Transverse colon (tissue), 4 donors: ENCODE measurements at regions not wholly inside any gene's neighbourhood (a gene's known extent, or its start where the extent isn't known, plus 50 kb on each side); places are given as distances from the start of the nearest gene placed in this dataset.

ENCODE experiments used
- DNase-seq: peaks from one replicate; pipeline ENCODE4 v3.0.0-alpha.2; 2019
- H3K27ac ChIP-seq, 4 donors: fragments of 200-600 bp; sonication (generic); 2 replicates each; pipeline ENCODE4 v1.5.1; 2016 to 2018; ENCODE audit warnings: inconsistent platforms in 4 of 4
- H3K27me3 ChIP-seq: fragments of 200-600 bp; sonication (generic); 2 replicates; pipeline ENCODE4 v1.5.1; 2017; ENCODE audit warnings: inconsistent platforms
- H3K36me3 ChIP-seq, 4 donors: fragments of 200-600 bp; sonication (generic); 2 replicates each; pipeline ENCODE4 v1.5.1; 2017 to 2019; ENCODE audit warnings: inconsistent platforms in 4 of 4
- H3K4me1 ChIP-seq, 4 donors: fragments of 200-600 bp; sonication (generic); 2 replicates each; pipeline ENCODE4 v1.5.1; 2017 to 2020; ENCODE audit warnings: inconsistent platforms in 4 of 4
- H3K4me3 ChIP-seq, 4 donors: fragments of 200-600 bp; sonication (generic); 1 replicate in 1 of 4; 2 replicates in 3 of 4; pipeline versions ENCODE4 v1.5.1 to v1.6.1; 2017 to 2019; ENCODE audit warnings: inconsistent platforms in 4 of 4
- H3K9me3 ChIP-seq, 2 donors: fragments of 200-600 bp; sonication (generic); 2 replicates each; pipeline ENCODE4 v1.5.1; 2017 to 2019; ENCODE audit warnings: inconsistent platforms in 2 of 2
- CTCF ChIP-seq, 5 experiments: fragments of 200-600 bp in 3 of 5; fragments of 450-650 bp in 2 of 5; sonication (generic) in 3 of 5; IDR thresholded peaks; 1 replicate in 2 of 5; 2 replicates in 3 of 5; pipeline ENCODE4 v1.5.1; 2016 to 2017; ENCODE audit warnings: antibody characterized with exemption in 5 of 5, inconsistent platforms in 3 of 5, mild to moderate bottlenecking in 2 of 5, moderate library complexity in 1 of 5
- EP300 ChIP-seq: sonication (generic); formaldehyde crosslinking; IDR thresholded peaks from one replicate; pipeline ENCODE4 v1.6.1; 2017; ENCODE audit warnings: antibody characterized with exemption, low read depth
- POLR2A ChIP-seq: fragments of 450-650 bp; IDR thresholded peaks from one replicate; pipeline ENCODE4 v1.6.1; 2016; ENCODE audit warnings: antibody characterized with exemption, mild to moderate bottlenecking, moderate library complexity
- POLR2AphosphoS5 ChIP-seq, 3 donors: sonication (generic); formaldehyde crosslinking; IDR thresholded peaks; one replicate each; pipeline ENCODE4 v1.6.1; 2016; ENCODE audit warnings: antibody characterized with exemption in 3 of 3
- WGBS, 2 donors: methylation state at CpG; one replicate each; pipeline ENCODE4 v1.1.5; 2018; ENCODE audit warnings: low coverage in 1 of 2; 5-methylcytosine and 5-hydroxymethylcytosine counted together
- in situ Hi-C, 4 donors: fragments of 200-750 bp; cut with MboI; loops; one replicate each; pipeline versions ENCODE4 v1.15.0 to v1.15.1; 2017; ENCODE audit warnings: low sequenced_read_pairs in 3 of 4, low pct_ligation_motif_present in 1 of 4, low pct_unique_long_range_greater_than_20kb in 1 of 4
- intact Hi-C: fragments of 100-400 bp; cut with DNase I; formaldehyde crosslinking; loops from one replicate; pipeline ENCODE4 v1.15.1; 2023; ENCODE audit warnings: low total_unique reads

- no peaks in the 10 kb centered on the region for H3K27me3 ChIP-seq
- peaks cover 0 to 16% (median 6%) of the 10 kb centered on the region in 4 donors for H3K4me1 ChIP-seq
- in situ Hi-C loops: no loop called here
- no peak overlapping the region for H3K4me3 ChIP-seq
- H3K36me3 ChIP-seq: no peaks in the 10 kb centered on the region
- no peaks in the 10 kb centered on the region for H3K9me3 ChIP-seq
- H3K27ac ChIP-seq: no peak overlapping the region
- no peak for DNase-seq
- TF ChIP-seq POLR2AphosphoS5 (IDR thresholded peaks at IDR 0.05) (no peak), EP300 (no peak), CTCF (IDR thresholded peaks at IDR 0.05) (no peak), POLR2A (no peak)
- WGBS, 2 donors: 75 to 85% methylated on average over 2 to 3 of the region's 3 CpGs
- intact Hi-C loops: no loop called here
Measured at GRCh38 chr2:44109166-44109565, 59.5 kb upstream of the PPM1B start.

GRCh38 chr2:44110444-44110843 is 58.2 kb upstream of the PPM1B start:
- 15 to 25% methylated on average over 2 of the region's 2 CpGs for WGBS, 2 donors
- intact Hi-C loops: no loop called here
- DNase-seq: no peak

GRCh38 chr2:44112096-44112495 is 56.6 kb upstream of the PPM1B start:
- no peaks in the 10 kb centered on the region for H3K9me3 ChIP-seq

More at GRCh38 chr2:44110444-44110843, 58.2 kb upstream of the PPM1B start:
- no peak overlapping the region for H3K27ac ChIP-seq
- H3K4me1 ChIP-seq: peaks cover 0 to 7% (median 1%) of the 10 kb centered on the region in 4 donors
- H3K9me3 ChIP-seq: no peaks in the 10 kb centered on the region
- no peaks in the 10 kb centered on the region for H3K36me3 ChIP-seq
- H3K27me3 ChIP-seq: no peaks in the 10 kb centered on the region
- no peak overlapping the region for H3K4me3 ChIP-seq
- TF ChIP-seq POLR2A (no peak), CTCF (IDR thresholded peaks at IDR 0.05) (no peak), POLR2AphosphoS5 (IDR thresholded peaks at IDR 0.05) (no peak), EP300 (no peak)
- in situ Hi-C loops: no loop called here

GRCh38 chr2:44116319-44116718 is 52.4 kb upstream of the PPM1B start:
- in situ Hi-C loops: no loop called here
- Histone ChIP-seq H3K27ac (no peak overlapping the region), H3K27me3 (no peaks in the 10 kb centered on the region), H3K9me3 (no peaks in the 10 kb centered on the region), H3K4me1 (peaks cover 0 to 3% (median 0%) of the 10 kb centered on the region in 4 donors), H3K36me3 (no peaks in the 10 kb centered on the region), H3K4me3 (no peak overlapping the region)
- TF ChIP-seq CTCF (IDR thresholded peaks at IDR 0.05): no peak
- no peak for TF ChIP-seq POLR2A
- TF ChIP-seq EP300: no peak
- TF ChIP-seq POLR2AphosphoS5 (IDR thresholded peaks at IDR 0.05): no peak
- no peak for DNase-seq
- intact Hi-C loops: no loop called here
- 89 to 90% methylated on average over 3 of the region's 3 CpGs for WGBS, 2 donors

More at GRCh38 chr2:44112096-44112495, 56.6 kb upstream of the PPM1B start:
- intact Hi-C loops: no loop called here
- in situ Hi-C loops: no loop called here
- TF ChIP-seq POLR2AphosphoS5 (IDR thresholded peaks at IDR 0.05) (no peak), EP300 (no peak), POLR2A (no peak), CTCF (IDR thresholded peaks at IDR 0.05) (no peak)
- H3K27ac ChIP-seq: no peak overlapping the region
- no peaks in the 10 kb centered on the region for H3K36me3 ChIP-seq
- no peak for DNase-seq
- H3K4me1 ChIP-seq: peaks cover 0 to 3% (median 0%) of the 10 kb centered on the region in 4 donors
- H3K4me3 ChIP-seq: no peak overlapping the region
- no peaks in the 10 kb centered on the region for H3K27me3 ChIP-seq
